ENCODE measurements at regions not wholly inside any gene's neighbourhood (a gene's known extent, or its start where the extent isn't known, plus 50 kb on each side); places are given as distances from the start of the nearest gene placed in this dataset.
"Not testable (repeated sequence)": the region's sequence is repeated elsewhere in the genome, so short reads cannot be mapped to it uniquely, and the experiment has no call there.

GRCh38 chr1:41980827-41981653 is 62.3 kb upstream of the HIVEP3 start:
- DNase-seq = no peak

DNA sequence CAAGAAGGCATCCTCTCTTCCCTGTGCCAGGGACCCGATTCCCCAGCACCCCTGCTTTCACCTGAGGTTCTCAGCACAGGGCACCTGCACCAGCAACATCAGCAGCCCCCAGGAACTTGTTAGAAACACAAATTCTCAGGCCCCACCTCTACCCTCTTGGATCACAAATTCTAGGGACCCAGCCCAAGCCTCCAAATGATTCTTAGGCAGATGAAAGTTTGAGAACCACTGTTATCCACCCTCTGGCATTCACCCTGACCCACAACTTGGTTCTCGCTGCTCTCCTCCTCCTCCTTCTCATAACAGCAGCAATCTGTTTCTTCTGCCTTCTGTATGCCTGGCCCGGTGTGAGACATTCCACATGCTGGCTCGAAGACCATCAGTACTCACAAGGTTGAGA is 60.3 kb upstream of the HIVEP3 start:
- DNase-seq = no peak

DNA sequence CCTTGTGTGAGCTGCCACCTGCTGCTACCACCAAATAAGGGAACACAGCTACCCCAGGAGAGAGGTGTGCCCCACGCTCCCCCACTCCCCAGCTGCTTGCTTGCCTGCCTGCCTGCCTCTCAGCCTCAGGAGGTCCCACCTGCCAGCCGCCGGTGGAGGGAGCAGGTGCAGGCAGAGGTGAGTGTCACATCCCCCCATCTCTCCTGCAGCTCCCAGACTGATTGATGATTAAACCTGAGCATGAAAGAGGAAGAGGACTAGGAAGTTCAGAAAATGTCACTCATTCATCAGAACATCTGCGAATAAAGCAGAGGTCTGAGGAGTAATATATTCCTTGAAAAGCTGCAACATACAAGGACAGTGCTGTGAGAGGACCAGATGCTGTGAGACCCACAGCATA is 58.6 kb upstream of the HIVEP3 start:
- DNase-seq = no peak

GRCh38 chr1:41976671-41977070 is 57.9 kb upstream of the HIVEP3 start:
- no peak for DNase-seq

GRCh38 chr1:41975850-41976569 is 57.3 kb upstream of the HIVEP3 start:
- DNase-seq = no peak

GRCh38 chr1:41975121-41975520 is 56.4 kb upstream of the HIVEP3 start:
- no peak for DNase-seq

DNA sequence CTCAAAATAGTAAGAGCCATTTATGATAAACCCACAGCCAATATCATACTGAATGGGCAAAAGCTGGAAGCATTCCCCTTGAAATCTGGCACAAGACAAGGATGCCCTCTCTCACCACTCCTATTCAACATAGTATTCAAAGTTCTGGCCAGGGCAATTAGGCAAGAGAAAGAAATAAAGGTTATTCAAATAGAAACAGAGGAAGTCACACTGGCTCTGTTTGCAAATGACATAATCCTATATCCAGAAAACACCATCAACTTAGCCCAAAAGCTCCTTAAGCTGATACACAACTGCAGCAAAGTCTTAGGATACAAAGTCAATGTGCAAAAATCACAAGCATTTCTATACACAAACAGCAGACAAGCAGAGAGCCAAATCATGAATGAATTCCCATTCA is 49.8 kb upstream of the HIVEP3 start:
- DNase-seq = not testable (repeated sequence)

Measured in muscle of back (tissue), 3 donors.